NCI-H524 treated with DMSO at 0.1 percent for 48 hours (cell line): ENCODE measurements at regions not wholly inside any gene's neighbourhood (a gene's known extent, or its start where the extent isn't known, plus 50 kb on each side); places are given as distances from the start of the nearest gene placed in this dataset.

Experiments used
- DNase-seq: peaks from one replicate; lab custom pipeline; 2025; lab: John Stamatoyannopoulos, UW

GRCh38 chr3:45277636-45278035, 51.5 kb upstream of the TMEM158 start:
- no peak for DNase-seq

GRCh38 chr3:45280232-45280631, 54.1 kb upstream of the TMEM158 start:
- no peak for DNase-seq

GRCh38 chr3:45280971-45281370, 54.9 kb upstream of the TMEM158 start:
- no peak for DNase-seq

GRCh38 chr3:45283471-45283870, 57.4 kb upstream of the TMEM158 start:
- DNase-seq: no peak

- no peak for DNase-seq
These were observed 71.2 kb upstream of the TMEM158 start for GRCh38 chr3:45297331-45297730.

- DNase-seq: no peak
These were observed 76.4 kb upstream of the TMEM158 start for GRCh38 chr3:45302470-45302869.

GRCh38 chr3:45306406-45307008, 80.4 kb upstream of the TMEM158 start:
- DNase-seq: no peak

GRCh38 chr3:45309876-45310275, 78.5 kb upstream of the LARS2 start:
- DNase-seq: no peak

- DNase-seq: no peak
These were observed 77.0 kb upstream of the LARS2 start for GRCh38 chr3:45311327-45311726.

GRCh38 chr3:45311953-45312801, 76.2 kb upstream of the LARS2 start:
- DNase-seq: no peak

- no peak for DNase-seq
These were observed 75.4 kb upstream of the LARS2 start for GRCh38 chr3:45312836-45313493.

- DNase-seq: no peak
These were observed 74.5 kb upstream of the LARS2 start for GRCh38 chr3:45313743-45314403.

- no peak for DNase-seq
These were observed 70.7 kb upstream of the LARS2 start for GRCh38 chr3:45317710-45318109.

- DNase-seq: no peak
These were observed 69.7 kb upstream of the LARS2 start for GRCh38 chr3:45318689-45319088.

GRCh38 chr3:45319231-45319995, 69.0 kb upstream of the LARS2 start:
- no peak for DNase-seq

- peak; percentile 37 for DNase-seq
These were observed 68.4 kb upstream of the LARS2 start for GRCh38 chr3:45319996-45320305.

GRCh38 chr3:45320986-45321385, 67.4 kb upstream of the LARS2 start:
- no peak for DNase-seq

GRCh38 chr3:45321607-45322391, 66.6 kb upstream of the LARS2 start:
- DNase-seq: no peak

- DNase-seq: no peak
These were observed 65.8 kb upstream of the LARS2 start for GRCh38 chr3:45322616-45323015.

GRCh38 chr3:45325676-45326075, 62.7 kb upstream of the LARS2 start:
- no peak for DNase-seq

GRCh38 chr3:45329761-45330305, 58.5 kb upstream of the LARS2 start:
- DNase-seq: no peak
